HG03039 (cell line): ENCODE measurements at regions not wholly inside any gene's neighbourhood (a gene's known extent, or its start where the extent isn't known, plus 50 kb on each side); places are given as distances from the start of the nearest gene placed in this dataset.

Experiments used
- ATAC-seq: cut with Tn5 transposase; IDR thresholded peaks from one replicate; pipeline ENCODE4 v1.9.1; 2021; ENCODE audit warnings: mild to moderate bottlenecking, moderate library complexity; ENCODE audit not compliant: unreplicated experiment

- no peak for ATAC-seq
Measured at GRCh38 chr5:173760461-173761177, 127.5 kb upstream of the CPEB4 start.

DNA sequence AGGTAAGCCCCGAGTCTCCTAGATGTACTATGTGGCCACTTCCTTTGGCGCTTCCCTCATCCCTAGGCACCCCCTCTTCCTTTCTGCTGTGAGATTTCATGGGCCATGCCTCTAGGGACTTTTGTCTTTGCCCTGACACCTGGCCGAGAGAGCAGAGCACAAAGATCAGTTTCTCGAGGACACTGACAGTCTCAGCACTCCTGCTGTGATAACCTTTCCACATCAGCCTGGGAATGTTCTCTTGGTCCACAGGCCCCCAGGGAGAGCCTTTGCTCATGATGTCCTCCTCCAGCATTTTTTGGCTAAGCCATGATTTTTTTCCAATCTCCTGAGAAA lies 127.0 kb upstream of the CPEB4 start:
- no peak for ATAC-seq

- no peak for ATAC-seq
Measured at GRCh38 chr5:173762045-173762444, 126.1 kb upstream of the CPEB4 start.

DNA sequence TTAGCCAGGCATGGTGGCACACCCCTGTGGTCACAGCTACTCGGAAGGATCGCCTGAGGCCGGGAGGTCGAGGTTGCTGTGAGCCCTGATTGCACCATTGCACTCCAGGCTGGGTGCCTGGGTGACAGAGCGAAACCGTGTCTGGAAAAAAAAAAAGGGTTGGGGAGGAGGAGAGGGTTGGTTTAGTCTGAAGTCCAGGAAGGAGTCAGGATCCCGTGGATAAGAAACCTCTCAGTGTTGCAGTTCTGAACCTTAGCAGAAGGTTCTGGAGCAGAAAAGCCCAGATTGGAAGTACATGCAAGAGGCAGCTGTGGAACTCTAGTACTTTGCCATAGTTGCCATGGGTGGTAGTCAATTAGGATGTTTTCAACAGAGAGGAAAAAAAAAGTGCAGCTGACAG lies 125.2 kb upstream of the CPEB4 start:
- no peak for ATAC-seq

GRCh38 chr5:173763410-173763809 lies 124.7 kb upstream of the CPEB4 start:
- ATAC-seq: no peak

GRCh38 chr5:173764332-173765028 lies 123.7 kb upstream of the CPEB4 start:
- no peak for ATAC-seq

GRCh38 chr5:173765029-173765644 lies 123.0 kb upstream of the CPEB4 start:
- ATAC-seq: no peak

- no peak for ATAC-seq
Measured at GRCh38 chr5:173765661-173766060, 122.5 kb upstream of the CPEB4 start.

DNA sequence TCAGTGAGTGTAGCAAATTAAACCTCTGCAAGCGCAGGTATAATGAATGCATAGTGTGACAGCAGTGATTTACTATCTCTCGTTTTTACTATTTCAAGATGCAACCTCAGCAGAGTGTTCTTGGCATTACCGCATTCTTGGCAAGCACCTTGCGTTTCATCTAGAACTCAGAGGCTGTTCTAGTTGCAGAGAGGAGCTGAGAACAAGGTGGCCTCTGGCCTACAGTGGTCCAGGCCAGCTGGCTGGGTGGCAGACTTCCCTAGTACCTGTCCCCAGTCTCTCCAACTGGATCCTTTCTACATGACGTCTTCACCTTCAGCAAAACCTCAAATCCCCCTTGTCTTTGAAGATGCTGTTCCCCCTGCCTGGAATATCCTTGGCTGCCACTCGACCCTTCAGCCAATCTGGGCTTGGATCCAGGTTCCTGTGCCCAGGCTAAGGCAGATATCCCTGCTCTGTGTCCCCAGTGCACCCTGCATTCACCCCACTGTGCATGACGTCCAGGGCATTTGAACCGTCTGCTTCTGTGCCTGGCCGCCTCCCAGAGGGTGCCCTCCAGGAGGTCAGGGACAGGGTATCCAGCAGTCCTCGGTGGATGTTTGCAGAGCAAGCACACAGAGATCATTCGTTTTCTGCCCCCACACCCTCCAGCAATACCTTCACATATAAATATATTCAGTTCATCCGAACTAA lies 120.4 kb upstream of the CPEB4 start:
- no peak for ATAC-seq

- no peak for ATAC-seq
Measured at GRCh38 chr5:173768267-173768806, 119.8 kb upstream of the CPEB4 start.

- no peak for ATAC-seq
Measured at GRCh38 chr5:173768891-173769290, 119.3 kb upstream of the CPEB4 start.

GRCh38 chr5:173770637-173771036 lies 117.5 kb upstream of the CPEB4 start:
- no peak for ATAC-seq

DNA sequence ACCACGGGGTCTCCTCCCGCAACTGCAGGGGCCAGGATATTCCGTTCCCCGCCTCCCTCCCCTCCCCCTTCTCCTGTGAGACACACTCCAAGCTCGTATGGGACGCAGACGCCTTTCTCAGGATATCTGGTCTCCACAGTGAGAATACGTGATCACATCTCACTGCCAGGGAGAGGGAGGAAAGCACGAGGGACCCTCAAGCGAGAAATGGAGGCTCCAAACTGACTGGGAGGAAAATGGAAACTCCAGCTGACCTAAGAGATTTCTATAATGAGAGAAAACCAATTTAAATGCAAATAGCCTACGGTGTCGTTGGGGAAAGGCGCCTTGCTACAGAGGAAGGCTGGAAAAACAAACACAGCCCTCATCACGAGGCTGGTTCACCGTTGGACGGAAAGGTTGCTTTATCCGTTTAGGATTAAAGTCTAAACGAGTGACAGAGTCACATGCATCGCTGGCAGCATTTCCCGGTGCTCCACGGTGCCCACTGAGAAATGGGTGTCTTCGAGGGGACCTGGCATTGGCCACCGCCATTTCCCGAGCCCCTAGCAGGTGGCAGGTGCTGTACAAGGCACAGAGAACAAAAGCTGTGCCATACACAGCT lies 116.9 kb upstream of the CPEB4 start:
- no peak for ATAC-seq

GRCh38 chr5:173771725-173772383 lies 116.3 kb upstream of the CPEB4 start:
- no peak for ATAC-seq

- ATAC-seq: no peak
Measured at GRCh38 chr5:173772384-173773059, 115.6 kb upstream of the CPEB4 start.

- no peak for ATAC-seq
Measured at GRCh38 chr5:173774271-173774761, 113.8 kb upstream of the CPEB4 start.

DNA sequence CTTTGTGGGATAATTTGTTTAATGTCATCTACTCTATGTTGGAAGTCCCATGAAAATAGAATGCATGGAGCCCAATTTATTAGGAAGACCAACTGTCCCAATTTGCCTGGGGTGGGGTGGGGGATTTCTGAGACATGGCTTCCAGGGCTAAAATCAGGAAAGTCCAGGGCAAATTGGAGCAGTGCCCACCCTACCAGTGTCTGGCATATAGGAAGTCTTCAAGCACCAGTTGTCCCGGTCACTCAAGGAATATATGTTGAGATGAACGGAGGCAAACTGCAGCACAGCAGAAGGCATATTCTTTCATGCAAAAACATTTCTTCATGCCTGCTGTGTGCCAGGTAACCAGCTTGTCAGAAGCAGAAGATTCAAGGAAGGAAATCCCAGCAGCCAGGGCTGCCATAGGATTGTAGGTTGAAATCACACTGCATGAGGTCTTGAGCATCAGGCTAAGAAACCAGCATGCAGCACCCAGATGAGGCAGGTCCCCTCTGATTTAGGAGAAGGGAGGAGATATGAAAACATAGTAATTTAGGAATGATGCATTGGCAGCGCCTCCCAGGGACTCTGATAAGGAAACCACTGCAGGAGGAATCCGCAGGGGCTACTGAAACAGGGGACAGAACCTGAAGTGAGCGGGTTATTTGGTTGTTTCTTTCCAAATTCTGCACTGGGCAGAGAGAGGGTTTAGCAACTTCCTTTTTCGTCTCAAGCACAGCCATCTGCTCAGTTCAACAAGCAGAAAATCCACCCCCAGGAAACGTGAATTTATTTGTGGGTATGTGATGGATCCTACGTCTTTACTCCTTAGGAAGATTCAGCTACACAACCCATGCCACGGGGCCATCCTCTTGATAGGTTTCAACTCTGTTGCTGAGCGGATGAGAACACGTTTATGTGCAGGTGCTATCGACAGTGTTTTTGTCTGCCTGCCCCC lies 112.6 kb upstream of the CPEB4 start:
- no peak for ATAC-seq

GRCh38 chr5:173777149-173777548 lies 111.0 kb upstream of the CPEB4 start:
- no peak for ATAC-seq

- ATAC-seq: no peak
Measured at GRCh38 chr5:173777674-173778073, 110.5 kb upstream of the CPEB4 start.
